GM23338 (cell line): ENCODE measurements at regions not wholly inside any gene's neighbourhood (a gene's known extent, or its start where the extent isn't known, plus 50 kb on each side); places are given as distances from the start of the nearest gene placed in this dataset.

ENCODE experiments used
- ATAC-seq: fragments of 200-7000 bp; cut with Tn5 transposase; 3 replicates; pipeline ENCODE4 v1.9.1; 2020
- DNase-seq: peaks from one replicate; pipeline ENCODE4 v3.0.0-alpha.2; 2015; ENCODE audit warnings: low spot score
- H2AFZ ChIP-seq: fragments of 200-600 bp; sonication (generic); 2 replicates; pipeline ENCODE4 v1.8.0; 2016; ENCODE audit warnings: antibody characterized with exemption, mild to moderate bottlenecking, moderate library complexity
- H3F3A ChIP-seq: fragments of 200-600 bp; sonication (generic); replicated peaks from 2 replicates; pipeline ENCODE4 v1.8.0; 2017; ENCODE audit warnings: antibody characterized with exemption, mixed run types, low read depth
- H3K27ac ChIP-seq: fragments of 200-600 bp; sonication (generic); 2 replicates; pipeline ENCODE4 v1.6.1; 2016; ENCODE audit warnings: low read depth
- H3K27me3 ChIP-seq: fragments of 200-600 bp; sonication (generic); 2 replicates; pipeline ENCODE4 v1.8.0; 2016; ENCODE audit warnings: mild to moderate bottlenecking, mixed run types, moderate library complexity; ENCODE audit not compliant: insufficient read depth
- H3K36me3 ChIP-seq: fragments of 200-600 bp; sonication (generic); 2 replicates; pipeline ENCODE4 v1.8.0; 2016; ENCODE audit warnings: mild to moderate bottlenecking; ENCODE audit not compliant: insufficient read depth
- H3K4me1 ChIP-seq: fragments of 200-600 bp; sonication (generic); 2 replicates; pipeline ENCODE4 v1.8.0; 2016; ENCODE audit warnings: mild to moderate bottlenecking, moderate library complexity; ENCODE audit not compliant: insufficient read depth
- H3K4me2 ChIP-seq: fragments of 200-600 bp; sonication (generic); 2 replicates; pipeline ENCODE4 v1.7.1; 2017; ENCODE audit warnings: mixed run types
- H3K4me3 ChIP-seq: fragments of 200-600 bp; sonication (generic); 2 replicates; pipeline ENCODE4 v1.6.1; 2016; ENCODE audit warnings: mixed run types
- H3K79me2 ChIP-seq: fragments of 200-600 bp; sonication (generic); replicated peaks from 2 replicates; pipeline ENCODE4 v1.8.0; 2017; ENCODE audit warnings: mild to moderate bottlenecking; ENCODE audit not compliant: insufficient read depth
- H3K9me2 ChIP-seq: fragments of 200-600 bp; sonication (generic); 2 replicates; pipeline ENCODE4 v1.8.0; 2017; ENCODE audit not compliant: insufficient read depth
- H4K20me1 ChIP-seq: fragments of 200-600 bp; sonication (generic); replicated peaks from 2 replicates; pipeline ENCODE4 v1.8.0; 2017; ENCODE audit warnings: mild to moderate bottlenecking; ENCODE audit not compliant: insufficient read depth
- H3K27ac Mint-ChIP-seq: 2 replicates; pipeline ENCODE4 v1.8.0; 2020; ENCODE audit warnings: inconsistent platforms, mild to moderate bottlenecking, moderate library complexity, mixed read lengths
- H3K27me3 Mint-ChIP-seq: 3 replicates; pipeline ENCODE4 v1.8.0; 2022; ENCODE audit warnings: low read depth, mild to moderate bottlenecking, moderate library complexity, mixed read lengths, inconsistent platforms; ENCODE audit not compliant: insufficient read depth, poor library complexity
- H3K36me3 Mint-ChIP-seq: 3 replicates; pipeline ENCODE4 v1.8.0; 2021; ENCODE audit warnings: low read depth, mild to moderate bottlenecking, inconsistent platforms, moderate library complexity, mixed read lengths
- H3K4me1 Mint-ChIP-seq: 3 replicates; pipeline ENCODE4 v1.8.0; 2020; ENCODE audit warnings: mild to moderate bottlenecking, inconsistent platforms, mixed read lengths
- H3K4me3 Mint-ChIP-seq: 3 replicates; pipeline ENCODE4 v1.8.0; 2021; ENCODE audit warnings: moderate library complexity, mild to moderate bottlenecking, inconsistent platforms, mixed read lengths
- H3K9me3 Mint-ChIP-seq: 3 replicates; pipeline ENCODE4 v1.8.0; 2020; ENCODE audit warnings: moderate library complexity, mild to moderate bottlenecking, inconsistent platforms, mixed read lengths
- CREB1 ChIP-seq: fragments of 250-450 bp; sonication (Bioruptor Pico); IDR thresholded peaks from 2 replicates; pipeline ENCODE4 v1.5.0; 2020; ENCODE audit warnings: low read depth, mild to moderate bottlenecking, moderate library complexity
- EZH2phosphoT487 ChIP-seq: fragments of 200-600 bp; sonication (generic); IDR thresholded peaks from one replicate; pipeline ENCODE4 v1.8.1; 2018; ENCODE audit warnings: antibody characterized with exemption; ENCODE audit not compliant: unreplicated experiment
- JUNB ChIP-seq: IDR thresholded peaks from one replicate; pipeline ENCODE4 v1.6.1; 2016; ENCODE audit warnings: antibody characterized with exemption; ENCODE audit not compliant: unreplicated experiment
- NANOG ChIP-seq: IDR thresholded peaks from 2 replicates; pipeline ENCODE4 v1.6.1; 2016; ENCODE audit warnings: antibody characterized with exemption, borderline replicate concordance
- POLR2AphosphoS5 ChIP-seq: IDR thresholded peaks from 2 replicates; pipeline ENCODE4 v1.6.1; 2016; ENCODE audit warnings: antibody characterized with exemption, low read depth
- STAT1 ChIP-seq: IDR thresholded peaks from one replicate; pipeline ENCODE4 v1.6.1; 2016; ENCODE audit warnings: antibody characterized with exemption; ENCODE audit not compliant: unreplicated experiment
- ZNF114 ChIP-seq: fragments of 250-450 bp; sonication (Bioruptor Pico); IDR thresholded peaks from 2 replicates; pipeline ENCODE4 v1.5.0; 2020; ENCODE audit warnings: mild to moderate bottlenecking, moderate library complexity
- ZNF331 ChIP-seq: fragments of 250-450 bp; sonication (Bioruptor Pico); IDR thresholded peaks from 2 replicates; pipeline ENCODE4 v1.5.0; 2020; ENCODE audit warnings: low read depth, mild to moderate bottlenecking, moderate library complexity
- TF ChIP-seq, protein P1 (sequence below): IDR thresholded peaks from one replicate; pipeline ENCODE4 v1.6.1; 2018; ENCODE audit warnings: antibody characterized with exemption; ENCODE audit not compliant: unreplicated experiment
- TF ChIP-seq, protein P2 (sequence below): fragments of 250-450 bp; sonication (Bioruptor Pico); IDR thresholded peaks from 2 replicates; pipeline ENCODE4 v1.5.0; 2020; ENCODE audit warnings: mild to moderate bottlenecking, moderate library complexity

DNA sequence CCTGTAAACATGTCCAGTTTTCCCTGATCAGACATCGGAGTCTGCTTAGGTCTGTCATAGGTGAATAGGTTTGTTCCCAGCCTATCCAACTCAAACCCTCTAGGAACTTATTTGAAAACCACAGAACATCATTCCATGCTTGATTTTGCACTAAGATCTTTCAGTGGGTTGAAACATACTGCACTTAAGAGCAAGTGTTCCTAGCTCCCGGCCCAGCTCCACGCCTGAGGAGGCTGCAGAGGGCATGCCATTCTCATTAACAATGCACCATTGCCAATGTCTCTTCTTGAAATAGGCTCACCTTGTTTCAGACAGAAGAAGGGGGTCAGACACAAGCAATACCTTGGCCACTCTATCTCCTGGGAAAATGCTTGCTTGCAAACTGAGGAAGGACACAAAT lies 78.0 kb upstream of the EGR2 start:
- no peaks in the 10 kb centered on the region for H3F3A ChIP-seq
- H3K4me3 ChIP-seq = no peak overlapping the region
- H3K79me2 ChIP-seq = no peaks in the 10 kb centered on the region
- H3K27me3 ChIP-seq = no peaks in the 10 kb centered on the region
- TF ChIP-seq CREB1 (CRISPR knock-in tag) = no peak
- no peak for TF ChIP-seq EZH2phosphoT487
- TF ChIP-seq, protein P1, sequence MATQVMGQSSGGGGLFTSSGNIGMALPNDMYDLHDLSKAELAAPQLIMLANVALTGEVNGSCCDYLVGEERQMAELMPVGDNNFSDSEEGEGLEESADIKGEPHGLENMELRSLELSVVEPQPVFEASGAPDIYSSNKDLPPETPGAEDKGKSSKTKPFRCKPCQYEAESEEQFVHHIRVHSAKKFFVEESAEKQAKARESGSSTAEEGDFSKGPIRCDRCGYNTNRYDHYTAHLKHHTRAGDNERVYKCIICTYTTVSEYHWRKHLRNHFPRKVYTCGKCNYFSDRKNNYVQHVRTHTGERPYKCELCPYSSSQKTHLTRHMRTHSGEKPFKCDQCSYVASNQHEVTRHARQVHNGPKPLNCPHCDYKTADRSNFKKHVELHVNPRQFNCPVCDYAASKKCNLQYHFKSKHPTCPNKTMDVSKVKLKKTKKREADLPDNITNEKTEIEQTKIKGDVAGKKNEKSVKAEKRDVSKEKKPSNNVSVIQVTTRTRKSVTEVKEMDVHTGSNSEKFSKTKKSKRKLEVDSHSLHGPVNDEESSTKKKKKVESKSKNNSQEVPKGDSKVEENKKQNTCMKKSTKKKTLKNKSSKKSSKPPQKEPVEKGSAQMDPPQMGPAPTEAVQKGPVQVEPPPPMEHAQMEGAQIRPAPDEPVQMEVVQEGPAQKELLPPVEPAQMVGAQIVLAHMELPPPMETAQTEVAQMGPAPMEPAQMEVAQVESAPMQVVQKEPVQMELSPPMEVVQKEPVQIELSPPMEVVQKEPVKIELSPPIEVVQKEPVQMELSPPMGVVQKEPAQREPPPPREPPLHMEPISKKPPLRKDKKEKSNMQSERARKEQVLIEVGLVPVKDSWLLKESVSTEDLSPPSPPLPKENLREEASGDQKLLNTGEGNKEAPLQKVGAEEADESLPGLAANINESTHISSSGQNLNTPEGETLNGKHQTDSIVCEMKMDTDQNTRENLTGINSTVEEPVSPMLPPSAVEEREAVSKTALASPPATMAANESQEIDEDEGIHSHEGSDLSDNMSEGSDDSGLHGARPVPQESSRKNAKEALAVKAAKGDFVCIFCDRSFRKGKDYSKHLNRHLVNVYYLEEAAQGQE = no peak
- no peak for TF ChIP-seq JUNB
- TF ChIP-seq ZNF114 = no peak
- TF ChIP-seq ZNF331 (CRISPR knock-in tag) = no peak
- no peak for TF ChIP-seq STAT1
- TF ChIP-seq POLR2AphosphoS5 = no peak
- peaks cover 7% of the 10 kb centered on the region; the same call in 2 of the 3 replicates for H3K4me1 Mint-ChIP-seq
- H4K20me1 ChIP-seq = no peaks in the 10 kb centered on the region
- H3K4me3 Mint-ChIP-seq = no peak overlapping the region
- peak overlapping the region; percentile 47; the same call in 1 of the 2 replicates for H2AFZ ChIP-seq
- H3K27ac ChIP-seq = no peak overlapping the region
- no peak for ATAC-seq
- H3K9me3 Mint-ChIP-seq = no peaks in the 10 kb centered on the region
- H3K27me3 Mint-ChIP-seq = no peaks in the 10 kb centered on the region
- no peaks in the 10 kb centered on the region for H3K36me3 ChIP-seq
- no peaks in the 10 kb centered on the region for H3K36me3 Mint-ChIP-seq
- H3K4me2 ChIP-seq = no peak overlapping the region
- no peak for DNase-seq
- H3K9me2 ChIP-seq = 0 out of 2 replicates have a peak, but pooled peaks cover 3% of the 10 kb centered on the region
- no peaks in the 10 kb centered on the region for H3K4me1 ChIP-seq
- H3K27ac Mint-ChIP-seq = no peak overlapping the region

DNA sequence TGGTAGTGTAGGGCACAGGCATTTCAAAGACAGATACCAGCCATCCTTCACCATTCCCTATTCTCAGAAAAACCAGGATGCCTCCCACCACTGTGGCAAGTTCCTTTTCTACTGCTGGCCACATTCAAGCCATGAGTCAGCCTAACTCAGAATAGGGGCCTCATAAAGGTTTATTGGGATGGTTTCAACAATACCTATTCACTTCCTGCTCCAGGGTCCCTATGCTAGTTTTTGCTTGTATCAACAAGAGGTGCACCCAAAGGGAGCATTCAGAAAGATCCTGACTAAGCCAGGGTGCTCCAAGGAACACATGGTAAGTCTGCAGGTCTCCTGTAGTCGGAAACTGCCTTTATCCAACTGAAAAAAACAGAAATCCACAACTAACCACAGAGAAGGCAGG lies 76.9 kb upstream of the EGR2 start:
- no peak for DNase-seq
- H3K27ac Mint-ChIP-seq = no peak overlapping the region
- Histone ChIP-seq H3K27me3 (no peaks in the 10 kb centered on the region), H3K9me2 (peaks cover 8% of the 10 kb centered on the region; the same call in 1 of the 2 replicates), H3K4me3 (no peak overlapping the region), H3K79me2 (no peaks in the 10 kb centered on the region), H3K4me2 (no peak overlapping the region), H3K36me3 (no peaks in the 10 kb centered on the region), H4K20me1 (no peaks in the 10 kb centered on the region), H3F3A (no peaks in the 10 kb centered on the region), H2AFZ (peak overlapping the region; percentile 47; the same call in 1 of the 2 replicates), H3K4me1 (no peaks in the 10 kb centered on the region), H3K27ac (no peak overlapping the region)
- H3K4me3 Mint-ChIP-seq = no peak overlapping the region
- no peaks in the 10 kb centered on the region for H3K36me3 Mint-ChIP-seq
- peaks cover 7% of the 10 kb centered on the region; the same call in 2 of the 3 replicates for H3K4me1 Mint-ChIP-seq
- H3K9me3 Mint-ChIP-seq = no peaks in the 10 kb centered on the region
- peaks cover 2% of the 10 kb centered on the region for H3K27me3 Mint-ChIP-seq
- ATAC-seq = no peak
- no peak for TF ChIP-seq POLR2AphosphoS5
- no peak for TF ChIP-seq NANOG
- TF ChIP-seq CREB1 (CRISPR knock-in tag) = no peak
- TF ChIP-seq, protein P2, sequence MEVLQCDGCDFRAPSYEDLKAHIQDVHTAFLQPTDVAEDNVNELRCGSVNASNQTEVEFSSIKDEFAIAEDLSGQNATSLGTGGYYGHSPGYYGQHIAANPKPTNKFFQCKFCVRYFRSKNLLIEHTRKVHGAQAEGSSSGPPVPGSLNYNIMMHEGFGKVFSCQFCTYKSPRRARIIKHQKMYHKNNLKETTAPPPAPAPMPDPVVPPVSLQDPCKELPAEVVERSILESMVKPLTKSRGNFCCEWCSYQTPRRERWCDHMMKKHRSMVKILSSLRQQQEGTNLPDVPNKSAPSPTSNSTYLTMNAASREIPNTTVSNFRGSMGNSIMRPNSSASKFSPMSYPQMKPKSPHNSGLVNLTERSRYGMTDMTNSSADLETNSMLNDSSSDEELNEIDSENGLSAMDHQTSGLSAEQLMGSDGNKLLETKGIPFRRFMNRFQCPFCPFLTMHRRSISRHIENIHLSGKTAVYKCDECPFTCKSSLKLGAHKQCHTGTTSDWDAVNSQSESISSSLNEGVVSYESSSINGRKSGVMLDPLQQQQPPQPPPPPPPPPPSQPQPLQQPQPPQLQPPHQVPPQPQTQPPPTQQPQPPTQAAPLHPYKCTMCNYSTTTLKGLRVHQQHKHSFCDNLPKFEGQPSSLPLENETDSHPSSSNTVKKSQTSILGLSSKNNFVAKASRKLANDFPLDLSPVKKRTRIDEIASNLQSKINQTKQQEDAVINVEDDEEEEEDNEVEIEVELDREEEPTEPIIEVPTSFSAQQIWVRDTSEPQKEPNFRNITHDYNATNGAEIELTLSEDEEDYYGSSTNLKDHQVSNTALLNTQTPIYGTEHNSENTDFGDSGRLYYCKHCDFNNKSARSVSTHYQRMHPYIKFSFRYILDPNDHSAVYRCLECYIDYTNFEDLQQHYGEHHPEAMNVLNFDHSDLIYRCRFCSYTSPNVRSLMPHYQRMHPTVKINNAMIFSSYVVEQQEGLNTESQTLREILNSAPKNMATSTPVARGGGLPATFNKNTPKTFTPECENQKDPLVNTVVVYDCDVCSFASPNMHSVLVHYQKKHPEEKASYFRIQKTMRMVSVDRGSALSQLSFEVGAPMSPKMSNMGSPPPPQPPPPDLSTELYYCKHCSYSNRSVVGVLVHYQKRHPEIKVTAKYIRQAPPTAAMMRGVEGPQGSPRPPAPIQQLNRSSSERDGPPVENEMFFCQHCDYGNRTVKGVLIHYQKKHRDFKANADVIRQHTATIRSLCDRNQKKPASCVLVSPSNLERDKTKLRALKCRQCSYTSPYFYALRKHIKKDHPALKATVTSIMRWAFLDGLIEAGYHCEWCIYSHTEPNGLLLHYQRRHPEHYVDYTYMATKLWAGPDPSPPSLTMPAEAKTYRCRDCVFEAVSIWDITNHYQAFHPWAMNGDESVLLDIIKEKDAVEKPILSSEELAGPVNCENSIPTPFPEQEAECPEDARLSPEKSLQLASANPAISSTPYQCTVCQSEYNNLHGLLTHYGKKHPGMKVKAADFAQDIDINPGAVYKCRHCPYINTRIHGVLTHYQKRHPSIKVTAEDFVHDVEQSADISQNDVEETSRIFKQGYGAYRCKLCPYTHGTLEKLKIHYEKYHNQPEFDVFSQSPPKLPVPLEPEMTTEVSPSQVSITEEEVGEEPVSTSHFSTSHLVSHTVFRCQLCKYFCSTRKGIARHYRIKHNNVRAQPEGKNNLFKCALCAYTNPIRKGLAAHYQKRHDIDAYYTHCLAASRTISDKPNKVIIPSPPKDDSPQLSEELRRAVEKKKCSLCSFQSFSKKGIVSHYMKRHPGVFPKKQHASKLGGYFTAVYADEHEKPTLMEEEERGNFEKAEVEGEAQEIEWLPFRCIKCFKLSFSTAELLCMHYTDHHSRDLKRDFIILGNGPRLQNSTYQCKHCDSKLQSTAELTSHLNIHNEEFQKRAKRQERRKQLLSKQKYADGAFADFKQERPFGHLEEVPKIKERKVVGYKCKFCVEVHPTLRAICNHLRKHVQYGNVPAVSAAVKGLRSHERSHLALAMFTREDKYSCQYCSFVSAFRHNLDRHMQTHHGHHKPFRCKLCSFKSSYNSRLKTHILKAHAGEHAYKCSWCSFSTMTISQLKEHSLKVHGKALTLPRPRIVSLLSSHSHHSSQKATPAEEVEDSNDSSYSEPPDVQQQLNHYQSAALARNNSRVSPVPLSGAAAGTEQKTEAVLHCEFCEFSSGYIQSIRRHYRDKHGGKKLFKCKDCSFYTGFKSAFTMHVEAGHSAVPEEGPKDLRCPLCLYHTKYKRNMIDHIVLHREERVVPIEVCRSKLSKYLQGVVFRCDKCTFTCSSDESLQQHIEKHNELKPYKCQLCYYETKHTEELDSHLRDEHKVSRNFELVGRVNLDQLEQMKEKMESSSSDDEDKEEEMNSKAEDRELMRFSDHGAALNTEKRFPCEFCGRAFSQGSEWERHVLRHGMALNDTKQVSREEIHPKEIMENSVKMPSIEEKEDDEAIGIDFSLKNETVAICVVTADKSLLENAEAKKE (CRISPR knock-in tag) = no peak
